ENCODE measurements at regions not wholly inside any gene's neighbourhood (a gene's known extent, or its start where the extent isn't known, plus 50 kb on each side); places are given as distances from the start of the nearest gene placed in this dataset.
A peak's percentile ranks its signal among the peaks of the same experiment; 100 is the strongest.

DNA sequence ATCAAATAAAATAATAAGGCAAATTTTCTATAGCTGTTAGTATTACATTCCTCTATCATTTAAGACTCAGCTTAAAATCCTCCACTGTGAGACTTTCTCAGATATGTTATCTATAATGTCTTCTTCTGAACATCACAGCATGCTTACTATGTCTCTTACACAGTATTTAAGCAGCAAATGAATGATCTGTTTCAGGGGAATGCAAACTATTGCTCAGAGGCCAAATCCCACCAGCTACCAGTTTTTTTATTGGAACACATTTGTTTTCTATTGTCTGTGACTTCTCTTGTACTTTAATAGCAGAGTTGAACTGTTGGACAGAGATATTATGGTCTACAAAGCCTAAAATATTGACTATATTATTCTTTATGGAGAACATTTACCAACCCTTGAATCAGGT, 59.6 kb downstream of the C3orf38 start:
- DNase-seq (ENCODE audit: low read depth in 2 of 2) = no peak

DNA sequence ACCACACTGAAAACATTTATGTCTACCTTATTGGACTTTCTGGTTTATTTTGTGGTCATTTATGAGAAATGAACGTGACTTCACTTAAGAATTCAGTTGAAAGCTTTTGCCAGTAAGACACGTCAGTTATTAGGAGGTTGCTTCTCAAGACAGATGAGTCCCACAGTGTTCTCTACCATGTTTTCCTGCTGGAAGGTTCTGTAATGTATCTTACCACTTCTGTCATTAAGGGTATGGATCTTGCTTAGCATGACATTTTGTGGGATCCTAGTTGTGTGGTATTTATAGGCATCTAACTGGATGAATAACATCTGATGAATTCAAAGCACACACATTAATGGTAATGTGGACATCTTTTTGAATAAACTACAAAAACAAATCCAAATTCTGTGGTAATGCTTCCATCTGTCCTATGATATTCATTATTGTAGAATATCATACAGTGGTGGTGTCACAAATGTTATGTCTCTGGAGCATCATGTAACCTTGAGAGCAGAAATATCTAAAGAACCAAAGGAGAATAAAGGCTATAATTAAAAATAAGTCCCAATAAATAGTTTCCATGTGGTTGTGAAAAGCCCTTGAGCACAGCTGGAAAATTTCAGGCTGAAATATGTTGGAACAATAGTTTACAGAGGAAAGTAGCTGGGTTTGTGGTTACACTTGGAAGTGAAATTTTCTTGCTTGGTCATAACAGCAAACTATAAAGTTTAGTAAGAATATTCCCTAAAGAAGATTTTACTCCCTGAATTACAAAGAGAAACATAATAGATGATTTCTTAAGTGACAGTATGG, 61.5 kb downstream of the C3orf38 start:
- DNase-seq (ENCODE audit: low read depth in 2 of 2) = no peak

DNA sequence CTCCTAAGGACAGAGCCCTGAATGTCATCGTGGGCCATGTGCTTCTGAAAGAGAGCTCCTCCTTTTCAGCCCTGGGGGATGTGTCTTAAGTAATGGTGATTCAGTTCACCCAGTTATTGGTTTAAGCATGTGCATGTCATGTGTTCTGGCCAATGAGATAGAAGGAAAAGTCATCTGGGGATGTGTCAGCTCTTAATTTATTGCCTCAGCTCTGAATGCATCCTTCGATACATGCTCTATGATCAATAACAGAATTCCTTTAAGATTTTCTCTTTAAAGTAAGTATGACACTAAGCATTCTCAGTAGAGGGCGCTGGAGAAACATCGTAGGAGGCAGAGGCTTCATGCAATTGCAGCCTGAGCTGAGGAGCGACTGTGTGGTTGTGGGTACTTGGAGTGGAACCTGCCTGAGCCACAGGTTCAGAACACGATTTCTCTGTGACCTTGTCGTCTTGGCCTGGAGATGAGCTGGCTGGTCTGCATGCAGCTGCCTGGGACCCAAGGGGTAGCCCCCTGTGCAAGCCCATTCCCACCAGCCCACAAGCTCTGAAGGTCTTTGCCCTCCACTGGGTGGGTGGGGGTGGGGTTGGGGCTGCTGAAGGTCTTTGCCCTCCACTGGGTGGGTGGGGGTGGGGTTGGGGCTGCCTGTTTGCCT, 69.5 kb downstream of the C3orf38 start:
- DNase-seq (ENCODE audit: low read depth in 2 of 2) = peak in 1 of 2 experiments; percentile 36

DNA sequence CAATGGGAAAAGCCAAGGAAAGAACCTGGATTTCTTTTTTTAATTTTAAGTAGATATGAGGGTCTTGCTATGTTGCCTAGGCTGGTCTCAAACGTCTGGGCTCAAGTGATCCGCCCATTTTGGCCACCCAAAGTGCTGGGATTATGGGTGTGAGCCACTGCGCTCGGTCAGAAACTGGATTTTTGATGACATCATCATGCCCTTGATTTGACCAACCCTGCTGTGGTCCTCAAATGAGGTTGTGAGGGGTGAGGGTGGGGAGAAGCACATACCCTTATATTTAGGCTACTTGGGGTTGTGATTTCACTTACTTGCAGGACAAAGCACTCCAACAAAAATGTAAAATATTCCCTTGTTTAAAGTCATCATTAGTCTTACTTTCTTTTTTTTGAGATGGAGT, 70.4 kb downstream of the C3orf38 start:
- DNase-seq (ENCODE audit: low read depth in 2 of 2) = no peak

DNA sequence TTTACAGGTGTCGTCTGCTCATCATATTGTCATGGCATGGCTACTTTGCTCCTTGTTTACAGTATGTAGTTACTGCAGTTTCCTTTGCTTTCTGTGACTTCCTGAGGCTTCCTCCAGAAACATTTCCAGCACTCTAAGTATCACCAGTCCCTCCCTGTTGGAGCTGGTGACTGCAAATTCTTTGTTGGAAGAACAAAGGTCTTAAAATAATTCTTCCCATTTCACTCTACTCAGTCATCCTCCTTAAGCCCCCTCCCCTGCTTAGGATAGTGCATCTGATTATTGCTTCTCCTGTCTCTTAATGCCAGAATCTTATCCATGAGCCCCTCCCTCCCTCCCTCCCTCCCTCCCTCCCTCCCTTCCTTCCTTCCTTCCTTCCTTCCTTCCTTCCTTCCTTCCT, 72.0 kb downstream of the C3orf38 start:
- no peak for DNase-seq (ENCODE audit: low read depth in 2 of 2)

DNA sequence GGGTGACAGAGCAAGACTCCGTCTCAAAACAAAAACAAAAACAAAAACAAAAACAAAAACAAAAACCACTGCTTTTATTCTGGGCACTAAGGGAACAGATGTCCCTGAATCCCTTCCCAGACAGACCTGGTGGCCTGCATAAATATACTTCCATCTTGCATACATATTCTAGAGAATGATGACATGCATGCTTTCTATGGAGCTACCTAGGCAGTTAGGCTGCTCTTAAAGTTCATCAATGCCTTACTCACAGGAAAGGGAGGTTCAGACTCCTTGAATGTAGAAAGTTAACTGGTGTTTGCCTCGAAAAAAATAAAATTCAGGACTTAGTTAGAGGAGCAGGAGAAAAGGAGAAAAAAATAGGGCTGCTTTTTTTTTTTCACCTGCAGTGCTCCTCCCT, 72.6 kb downstream of the C3orf38 start:
- no peak for DNase-seq (ENCODE audit: low read depth in 2 of 2)

DNA sequence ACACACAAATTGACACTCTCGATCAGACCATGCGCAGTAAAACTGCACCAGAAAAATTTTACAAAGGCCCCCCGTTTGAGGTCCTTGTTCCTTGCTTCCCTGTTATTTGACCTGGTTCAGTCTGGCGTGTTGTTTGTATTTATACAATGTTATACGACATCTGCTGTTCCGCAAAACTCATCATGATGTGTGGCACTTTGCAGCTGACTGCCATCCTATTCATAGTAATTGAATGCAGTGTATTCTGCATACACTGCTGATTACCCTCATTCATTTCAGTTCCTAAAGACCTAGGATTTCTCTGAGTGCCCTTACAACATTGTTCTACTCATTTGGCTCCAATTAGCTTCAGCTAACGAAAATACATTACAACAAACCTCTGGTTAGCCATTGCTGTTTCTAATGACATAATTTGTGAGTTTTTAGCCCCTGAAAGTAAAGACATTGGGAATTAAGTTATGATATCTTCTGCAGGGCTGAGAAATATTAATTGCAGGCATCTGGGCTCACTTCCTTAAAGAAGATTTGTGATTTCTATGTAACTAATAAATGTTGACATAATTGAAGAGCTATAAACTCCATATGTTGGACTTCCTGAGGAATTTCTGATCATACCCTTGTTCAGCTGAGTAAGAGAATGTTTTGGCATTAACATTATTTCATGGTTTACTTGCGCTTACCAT, 75.7 kb downstream of the C3orf38 start:
- no peak for DNase-seq (ENCODE audit: low read depth in 2 of 2)

DNA sequence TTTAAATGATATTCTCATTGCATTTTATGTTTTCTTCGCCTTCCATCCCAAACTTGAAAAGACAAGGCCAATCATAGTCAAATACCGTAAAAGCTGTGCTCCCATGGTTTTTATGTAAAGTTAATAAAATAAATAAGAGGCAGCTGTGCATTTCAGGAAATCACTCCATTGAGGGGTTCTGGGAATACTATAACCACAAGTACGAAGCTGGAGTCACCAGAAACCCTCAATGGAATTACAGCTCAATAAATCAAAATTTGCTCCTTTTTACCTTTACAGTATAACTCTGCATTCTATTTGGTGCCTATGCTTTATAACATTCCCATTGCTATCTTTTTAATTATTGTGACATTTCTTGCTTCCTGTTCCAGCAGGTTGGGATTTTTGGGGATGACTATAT, 77.2 kb downstream of the C3orf38 start:
- DNase-seq (ENCODE audit: low read depth in 2 of 2) = no peak

DNA sequence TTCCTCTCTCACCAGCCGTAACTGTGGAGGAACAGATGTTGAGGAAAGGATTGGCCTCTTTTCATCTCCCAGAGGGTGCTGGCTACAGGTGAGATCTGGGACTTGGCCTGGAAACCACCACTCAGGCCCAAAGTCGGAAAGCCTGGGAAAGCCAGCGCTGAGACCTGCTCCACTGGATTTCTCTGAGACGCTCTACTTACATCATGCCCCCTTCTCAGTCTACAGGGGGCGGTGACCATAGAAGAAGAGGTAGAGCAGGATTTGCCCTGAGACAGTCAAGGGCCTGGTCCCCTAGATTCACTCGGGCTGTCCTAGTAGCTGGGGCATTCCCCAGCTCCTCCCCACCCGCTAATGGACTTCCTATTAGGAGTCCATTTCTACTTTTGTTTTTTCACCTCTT, 80.9 kb downstream of the C3orf38 start:
- no peak for DNase-seq (ENCODE audit: low read depth in 2 of 2)

DNA sequence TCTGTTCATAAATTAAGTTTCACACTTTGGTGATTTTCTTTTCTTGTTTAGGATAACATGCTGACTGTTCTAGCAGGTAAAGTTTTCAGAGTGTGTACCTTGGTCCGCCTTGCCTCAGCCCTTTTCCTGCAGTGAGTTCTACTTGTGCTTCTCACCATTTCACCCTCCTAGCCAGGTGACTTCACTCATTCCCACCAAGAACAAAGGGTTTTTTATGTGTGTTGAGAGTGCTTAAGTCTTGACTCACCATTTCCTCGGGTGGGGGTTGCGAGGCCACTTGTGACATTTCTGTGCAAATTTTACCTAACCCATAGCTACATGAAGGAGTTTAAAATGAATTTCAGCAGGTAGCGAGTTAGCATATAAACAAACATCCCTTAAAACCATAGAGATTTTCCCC, 81.4 kb downstream of the C3orf38 start:
- no peak for DNase-seq (ENCODE audit: low read depth in 2 of 2)

DNA sequence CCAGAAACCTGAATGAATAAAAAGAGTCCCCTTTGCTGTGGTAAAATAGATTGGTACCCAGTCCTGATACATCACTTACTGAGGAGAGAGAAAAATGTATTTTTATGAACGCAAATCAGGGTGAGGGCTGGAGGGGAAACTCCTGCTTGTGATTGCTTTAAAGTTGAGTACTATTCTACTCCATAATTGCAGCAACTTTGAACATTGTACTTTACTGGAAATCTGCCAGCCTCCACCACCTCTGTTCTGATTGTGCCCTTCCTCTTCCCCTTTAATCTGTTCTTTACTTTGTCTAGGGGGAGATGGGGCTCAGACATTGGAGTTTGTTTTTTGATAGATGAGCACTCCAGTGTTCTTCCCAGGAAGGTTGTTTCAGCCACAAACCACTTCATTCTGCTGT, 81.9 kb downstream of the C3orf38 start:
- no peak for DNase-seq (ENCODE audit: low read depth in 2 of 2)

DNA sequence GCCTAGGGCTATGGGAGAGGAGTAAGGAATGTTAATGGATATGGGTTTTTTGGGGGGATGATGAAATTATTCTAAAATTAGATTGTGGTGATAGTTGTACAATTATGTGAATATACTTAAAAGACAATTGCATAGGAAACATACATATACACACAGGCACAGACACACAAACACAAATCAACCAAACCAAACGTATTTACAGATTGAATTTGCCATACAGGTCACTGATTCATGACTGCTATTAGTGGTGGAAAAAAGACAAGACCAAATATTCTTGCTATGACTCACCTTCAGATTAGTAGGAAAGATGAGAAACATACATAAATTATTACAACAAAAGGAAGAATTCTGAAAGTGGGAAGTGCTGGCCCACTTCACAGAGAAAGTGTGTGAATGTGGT, 85.3 kb downstream of the C3orf38 start:
- DNase-seq (ENCODE audit: low read depth in 2 of 2) = no peak

DNA sequence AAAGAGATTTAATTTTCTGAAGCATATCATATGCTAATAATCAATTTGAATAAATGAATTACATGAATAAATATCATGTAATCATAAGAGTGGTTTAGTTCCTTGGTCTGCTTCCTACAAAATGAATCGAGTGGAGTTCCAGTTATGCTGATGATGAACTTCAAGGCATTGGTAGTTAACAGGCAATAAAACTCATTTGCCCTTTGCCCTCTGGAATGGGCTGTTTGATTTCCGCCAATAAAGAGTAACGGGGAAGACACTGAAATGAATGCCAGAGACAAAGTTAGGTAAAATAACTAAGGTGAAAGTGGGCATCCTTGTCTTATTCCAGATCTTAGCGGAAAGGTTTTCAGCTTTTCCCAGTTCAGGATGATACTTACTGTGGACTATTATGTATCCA, 90.1 kb downstream of the C3orf38 start:
- no peak for DNase-seq (ENCODE audit: low read depth in 2 of 2)

DNA sequence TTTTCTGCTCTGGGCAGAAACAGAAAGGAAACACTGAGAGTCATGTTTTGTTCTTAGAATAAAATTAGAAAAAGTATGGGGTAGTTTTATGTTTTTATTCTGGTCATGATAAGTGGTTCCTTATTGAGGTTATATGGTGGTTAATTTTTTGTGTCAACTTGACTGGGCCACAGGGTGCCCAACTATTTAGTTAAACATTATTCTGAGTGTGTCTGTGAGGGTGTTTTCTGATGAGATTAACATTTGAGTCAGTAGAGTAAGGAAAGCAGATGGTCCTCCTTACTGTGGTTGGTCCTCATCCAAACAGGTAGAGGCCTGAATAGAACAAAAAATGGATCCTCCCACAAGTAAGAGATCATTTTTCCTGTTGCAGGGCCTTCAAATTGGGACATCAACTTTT, 98.9 kb downstream of the C3orf38 start:
- no peak for DNase-seq (ENCODE audit: low read depth in 2 of 2)

DNA sequence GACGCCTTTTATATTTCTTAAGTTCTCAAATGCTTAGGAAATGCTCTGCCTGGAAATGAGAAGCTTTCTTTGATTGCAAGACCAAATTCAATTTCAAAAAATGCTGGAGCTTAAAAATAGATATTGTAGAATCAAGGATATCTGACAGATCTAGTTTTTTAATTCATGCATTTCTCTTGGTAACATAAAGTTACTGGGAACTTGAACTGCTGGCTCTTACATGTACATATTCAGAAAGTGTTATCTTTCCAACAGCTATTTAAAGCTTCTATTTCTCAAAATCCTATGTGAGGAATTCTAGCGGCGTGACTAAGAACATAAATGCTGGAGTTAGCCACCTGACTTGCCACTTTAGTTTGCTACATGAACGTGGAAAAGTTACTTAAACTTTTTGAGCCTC, 109.3 kb downstream of the C3orf38 start:
- no peak for DNase-seq (ENCODE audit: low read depth in 2 of 2)

DNA sequence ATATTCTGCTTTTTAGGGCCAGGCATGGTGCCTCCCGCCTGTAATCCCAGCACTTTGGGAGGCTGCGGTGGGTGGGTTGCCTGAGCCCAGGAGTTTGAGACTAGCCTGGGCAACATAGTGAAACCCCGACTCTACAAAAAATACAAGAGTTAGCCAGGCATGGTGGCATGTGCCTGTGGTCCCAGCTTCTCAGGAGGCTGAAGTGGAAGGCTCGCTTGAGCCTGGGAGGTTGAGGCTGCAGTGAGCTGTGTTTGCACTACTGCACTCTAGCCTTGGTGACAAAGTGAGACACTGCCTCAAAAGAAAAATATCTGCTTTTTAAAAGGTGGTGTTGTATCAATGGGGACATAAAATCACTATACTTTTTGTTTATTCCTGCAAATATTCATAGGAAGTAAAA, 112.8 kb downstream of the C3orf38 start:
- no peak for DNase-seq (ENCODE audit: low read depth in 2 of 2)

DNA sequence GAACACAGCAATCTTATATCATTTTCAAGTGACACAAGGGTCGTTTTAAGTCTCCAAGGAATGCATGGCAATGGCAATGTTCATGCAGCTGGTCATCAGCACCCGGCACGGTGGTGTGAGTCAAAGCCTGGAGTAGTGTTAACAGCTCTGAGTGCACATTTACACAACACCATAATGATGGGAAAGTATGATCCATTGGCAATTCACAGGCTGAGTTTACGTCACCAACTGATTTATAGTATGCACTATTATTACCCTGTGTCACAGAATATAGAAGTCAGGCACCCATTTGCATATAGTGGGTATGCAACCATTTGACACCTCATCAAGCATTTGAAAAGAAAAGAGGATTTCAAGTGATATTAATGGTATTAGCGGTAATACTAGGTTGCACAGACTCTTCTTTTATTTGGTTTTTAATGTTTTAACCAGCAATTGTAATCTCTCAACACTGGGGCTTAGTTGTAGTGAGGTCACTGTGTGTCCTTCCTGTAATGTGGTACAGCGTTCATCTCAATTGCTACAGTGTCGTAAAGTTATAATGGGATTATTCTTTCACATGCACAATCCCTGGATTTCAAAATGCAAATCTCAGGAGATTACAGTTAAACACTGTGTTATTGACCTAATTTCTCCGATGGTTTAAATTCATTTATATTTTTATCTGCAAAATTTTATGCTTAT, 113.8 kb downstream of the C3orf38 start:
- DNase-seq (ENCODE audit: low read depth in 2 of 2) = no peak

DNA sequence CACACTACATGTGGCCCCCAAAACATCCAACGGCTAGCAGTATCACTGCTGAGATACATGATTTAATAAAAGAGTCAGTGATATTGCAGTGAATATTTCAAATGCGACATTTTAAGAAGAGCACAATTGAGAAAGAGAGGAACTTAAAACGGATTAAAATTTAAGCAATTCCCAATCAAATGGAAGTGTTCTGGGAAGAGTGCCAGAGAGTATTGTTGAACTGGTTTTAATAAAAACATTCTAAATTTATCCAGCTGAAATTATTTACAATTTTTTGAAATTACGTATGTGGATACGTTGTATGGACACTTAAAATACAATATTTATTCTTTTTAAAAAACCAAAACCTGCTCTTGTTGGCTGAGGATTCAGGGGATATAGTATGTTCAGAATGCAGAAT, 117.7 kb downstream of the C3orf38 start:
- DNase-seq (ENCODE audit: low read depth in 2 of 2) = no peak

DNA sequence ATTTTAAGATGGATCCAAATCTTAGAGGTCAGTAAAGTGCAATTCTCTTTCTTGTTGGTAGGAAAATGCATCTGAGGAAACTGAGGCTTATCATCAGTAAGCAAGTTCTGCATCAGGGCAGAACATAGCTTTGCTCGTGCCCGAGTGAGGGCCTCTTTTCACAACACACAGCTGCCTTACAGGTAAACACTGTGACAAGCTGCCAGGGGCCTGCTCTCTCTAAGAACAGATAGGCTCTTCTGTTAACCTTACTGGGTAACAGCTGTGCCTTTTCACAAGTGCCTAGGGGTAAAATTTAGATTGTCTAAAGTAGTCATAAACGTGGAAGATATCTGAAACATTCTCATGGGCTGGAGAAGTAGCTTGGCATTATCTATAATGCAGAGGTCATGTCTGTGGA, 118.1 kb downstream of the C3orf38 start:
- no peak for DNase-seq (ENCODE audit: low read depth in 2 of 2)

DNA sequence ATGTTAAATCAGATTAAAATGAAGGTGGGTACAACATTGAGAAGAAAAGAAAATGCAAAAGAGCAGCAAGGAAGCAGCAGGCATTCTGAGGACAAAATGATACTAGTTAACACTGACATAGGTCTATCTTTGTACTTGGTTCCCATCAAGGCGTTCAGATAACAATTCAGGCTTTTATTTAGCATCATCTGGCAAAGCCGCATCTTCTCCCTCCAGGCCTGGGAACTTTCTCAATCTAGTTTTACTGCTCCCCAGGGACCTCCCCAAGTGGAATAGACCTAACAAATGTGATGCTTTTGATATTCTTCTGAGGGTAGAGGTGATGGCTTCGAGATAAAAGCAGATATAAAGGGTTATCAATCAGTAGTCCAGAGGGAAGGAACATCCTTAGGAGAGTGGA, 130.6 kb downstream of the C3orf38 start:
- no peak for DNase-seq (ENCODE audit: low read depth in 2 of 2)

DNA sequence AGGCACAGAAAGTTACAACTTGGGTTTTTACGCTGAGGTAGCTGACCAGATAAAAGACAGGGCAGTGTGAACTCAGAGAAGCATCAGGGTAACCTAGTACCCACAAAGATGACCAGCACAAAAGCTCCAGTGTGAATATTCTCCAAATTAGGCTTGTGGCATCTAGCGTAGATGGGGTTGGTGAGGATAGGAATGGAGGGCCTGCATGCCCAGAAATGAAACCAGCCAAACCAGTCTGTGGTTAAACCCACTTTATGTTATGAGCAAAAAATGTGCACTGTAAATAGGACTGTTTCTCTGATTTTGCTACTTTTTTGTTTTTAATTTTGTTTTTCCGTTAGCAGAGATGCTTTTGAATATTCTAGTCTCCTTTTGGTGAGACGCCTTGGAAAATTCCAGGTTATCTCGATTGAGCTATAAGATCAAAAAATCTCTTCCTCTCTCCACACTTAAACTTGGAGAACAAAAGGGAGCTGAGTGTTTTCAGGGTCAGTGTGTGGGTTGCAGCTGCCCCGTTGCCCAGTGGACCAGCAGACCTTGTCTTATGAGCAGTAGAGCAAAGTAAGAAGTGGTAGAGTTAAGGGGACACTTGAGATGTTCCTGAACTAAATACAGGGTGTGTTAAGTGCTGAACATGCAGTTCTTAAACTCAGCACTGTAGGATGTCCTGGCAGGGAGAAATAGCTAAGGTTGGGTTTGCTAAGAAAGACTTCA, 132.9 kb downstream of the C3orf38 start:
- no peak for DNase-seq (ENCODE audit: low read depth in 2 of 2)

DNA sequence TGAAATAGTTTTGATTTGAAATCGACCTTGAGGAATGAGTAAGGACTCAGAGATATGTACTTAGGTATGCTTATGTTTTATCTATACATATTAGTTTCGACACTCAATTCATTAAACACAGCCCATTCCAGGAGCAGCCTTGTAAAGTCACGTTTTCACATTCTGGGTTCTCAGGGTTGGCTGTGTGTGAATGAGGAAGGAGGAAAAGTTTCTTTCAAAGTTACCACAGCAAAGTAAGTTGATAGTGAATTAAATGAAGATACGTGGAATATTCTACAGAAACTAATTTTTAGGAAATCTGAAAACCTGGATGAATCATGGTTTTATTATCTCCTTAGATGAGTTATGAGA, 133.5 kb downstream of the C3orf38 start:
- no peak for DNase-seq (ENCODE audit: low read depth in 2 of 2)

Data from fibroblast of skin of left biceps (primary cell).